ENCODE measurements at regions not wholly inside any gene's neighbourhood (a gene's known extent, or its start where the extent isn't known, plus 50 kb on each side); places are given as distances from the start of the nearest gene placed in this dataset.

DNA sequence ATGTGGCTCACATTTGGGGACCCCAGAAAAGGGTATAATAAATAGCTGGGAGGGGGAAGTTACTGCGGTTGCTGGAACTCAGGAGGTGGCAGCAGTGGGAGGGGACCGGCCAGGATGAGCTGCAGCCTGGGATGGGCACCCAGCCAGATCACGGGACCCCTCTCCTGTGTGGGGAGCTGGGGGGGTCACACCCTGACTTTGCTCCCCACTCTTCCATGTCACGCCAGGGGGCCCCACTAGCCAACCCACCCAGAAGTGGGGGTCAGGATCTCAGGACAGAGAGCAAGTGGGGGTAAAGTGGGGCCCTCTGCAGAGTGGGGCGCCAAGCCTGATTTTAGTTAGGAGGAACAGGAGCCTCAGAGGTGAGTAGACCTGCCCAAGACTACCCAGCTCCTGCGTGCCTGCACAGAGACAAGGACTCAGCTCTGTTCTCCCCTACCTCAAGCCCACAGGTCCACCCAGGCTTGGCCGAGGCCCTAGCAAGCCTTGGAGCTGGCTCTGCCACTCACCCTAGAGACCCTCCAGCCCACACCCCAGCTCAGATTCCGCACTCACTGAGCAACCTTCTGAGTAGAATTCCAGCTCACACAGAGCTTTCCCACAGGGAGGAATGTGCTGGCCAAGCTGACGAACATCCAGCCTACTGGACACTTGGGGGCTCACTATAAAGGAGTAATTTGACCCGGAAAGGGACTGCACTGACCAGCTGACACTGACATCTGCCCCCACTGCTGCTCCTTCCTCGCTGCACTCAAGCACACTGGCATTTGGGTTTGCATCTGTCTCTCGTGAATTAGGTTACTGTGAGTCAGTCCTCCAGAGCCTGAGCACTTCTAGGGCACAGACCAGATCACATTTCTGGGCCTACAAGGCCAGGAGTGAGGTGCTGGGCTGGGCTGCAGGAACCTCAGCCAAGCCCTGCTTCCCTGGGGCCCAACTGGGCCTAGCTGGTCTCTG lies 310.1 kb downstream of the C16orf95 start:
- TF ChIP-seq, protein P1, sequence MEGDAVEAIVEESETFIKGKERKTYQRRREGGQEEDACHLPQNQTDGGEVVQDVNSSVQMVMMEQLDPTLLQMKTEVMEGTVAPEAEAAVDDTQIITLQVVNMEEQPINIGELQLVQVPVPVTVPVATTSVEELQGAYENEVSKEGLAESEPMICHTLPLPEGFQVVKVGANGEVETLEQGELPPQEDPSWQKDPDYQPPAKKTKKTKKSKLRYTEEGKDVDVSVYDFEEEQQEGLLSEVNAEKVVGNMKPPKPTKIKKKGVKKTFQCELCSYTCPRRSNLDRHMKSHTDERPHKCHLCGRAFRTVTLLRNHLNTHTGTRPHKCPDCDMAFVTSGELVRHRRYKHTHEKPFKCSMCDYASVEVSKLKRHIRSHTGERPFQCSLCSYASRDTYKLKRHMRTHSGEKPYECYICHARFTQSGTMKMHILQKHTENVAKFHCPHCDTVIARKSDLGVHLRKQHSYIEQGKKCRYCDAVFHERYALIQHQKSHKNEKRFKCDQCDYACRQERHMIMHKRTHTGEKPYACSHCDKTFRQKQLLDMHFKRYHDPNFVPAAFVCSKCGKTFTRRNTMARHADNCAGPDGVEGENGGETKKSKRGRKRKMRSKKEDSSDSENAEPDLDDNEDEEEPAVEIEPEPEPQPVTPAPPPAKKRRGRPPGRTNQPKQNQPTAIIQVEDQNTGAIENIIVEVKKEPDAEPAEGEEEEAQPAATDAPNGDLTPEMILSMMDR (IDR thresholded peaks at IDR 0.05), result no peak
- no peak for TF ChIP-seq ZFX (IDR thresholded peaks at IDR 0.05; ENCODE audit: borderline replicate concordance)

Measured in 22Rv1 (cell line).